ENCODE measurements at regions not wholly inside any gene's neighbourhood (a gene's known extent, or its start where the extent isn't known, plus 50 kb on each side); places are given as distances from the start of the nearest gene placed in this dataset.

DNA sequence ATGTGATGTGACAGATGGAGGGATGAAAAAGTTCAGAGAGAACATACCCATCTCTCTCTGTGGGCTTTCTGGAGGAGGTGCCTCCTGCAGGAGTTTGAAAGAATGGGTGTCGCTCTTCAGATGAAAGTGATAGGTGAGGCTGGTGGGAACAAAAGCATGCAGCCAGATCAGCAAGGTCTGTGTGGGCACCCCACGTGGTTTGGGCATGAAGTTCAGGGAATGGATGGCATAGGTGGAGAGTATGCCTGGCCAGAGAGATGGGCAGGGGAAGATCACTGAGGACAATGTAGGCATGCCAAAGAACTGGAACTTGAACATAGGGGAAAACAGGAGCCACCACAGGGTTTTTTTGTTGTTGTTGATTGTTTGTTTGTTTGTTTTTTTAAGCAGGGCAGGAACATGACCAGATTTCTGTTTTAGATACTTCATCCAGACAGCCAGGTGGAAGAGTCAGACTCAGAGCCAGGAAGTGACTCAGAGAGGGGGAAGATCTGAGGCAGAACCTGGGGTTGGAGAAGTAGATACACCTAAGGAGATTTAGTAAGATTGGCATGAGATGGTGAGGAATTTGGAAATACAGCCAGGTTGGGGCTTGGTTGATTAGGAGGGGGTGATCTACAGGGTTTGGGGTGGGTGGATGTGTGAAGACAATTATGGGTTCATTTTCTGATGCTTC is 64.8 kb upstream of the CLSTN2 start:
- Histone ChIP-seq H3K27ac (ENCODE audit: low read depth, low read length) (no peak overlapping the region), H3K14ac (ENCODE audit: low read length) (no peak overlapping the region), H3K4me3 (ENCODE audit: low read depth, low read length) (no peak overlapping the region), H3K18ac (ENCODE audit: low read length) (no peak overlapping the region), H3K23ac (ENCODE audit: low read length) (no peak overlapping the region), H3K79me2 (ENCODE audit: control insufficient read depth, insufficient read depth, low read length, poor library complexity) (no peaks in the 10 kb centered on the region), H3K36me3 (ENCODE audit: control insufficient read depth in 1 of 2, insufficient read depth in 2 of 2, low read length in 2 of 2) (no peaks in the 10 kb centered on the region), H2BK12ac (ENCODE audit: low read length) (peak overlapping the region; percentile 85), H3K27me3 (ENCODE audit: insufficient read depth, low read length) (no peaks in the 10 kb centered on the region), H2BK120ac (ENCODE audit: insufficient read depth, low read length, poor library complexity) (no peak overlapping the region), H3K9me3 (ENCODE audit: insufficient read depth, low read depth, low read length) (no peaks in the 10 kb centered on the region), H2AFZ (ENCODE audit: insufficient read depth, low read length, poor library complexity) (no peak overlapping the region), H3K9ac (ENCODE audit: low read length) (no peak overlapping the region), H2BK5ac (ENCODE audit: low read depth, low read length, poor library complexity) (no peak overlapping the region), H4K91ac (ENCODE audit: low read depth, low read length) (no peak overlapping the region), H2AK5ac (ENCODE audit: low read length) (no peak overlapping the region), H4K8ac (ENCODE audit: low read depth, low read length) (no peak overlapping the region), H4K12ac (ENCODE audit: low read depth, low read length) (no peak overlapping the region), H3K4me1 (ENCODE audit: control insufficient read depth in 1 of 2, insufficient read depth in 2 of 2, low read length in 2 of 2) (peaks cover 0 to 6% of the 10 kb centered on the region in 2 experiments), H3K4ac (ENCODE audit: low read depth, low read length) (no peak overlapping the region), H3K4me2 (ENCODE audit: low read length) (no peak overlapping the region), H3K79me1 (ENCODE audit: low read length) (peaks cover 2% of the 10 kb centered on the region)
- no peak for DNase-seq
- no CpG with 5 or more reads among the region's 2 CpGs for WGBS (ENCODE audit: extremely low coverage, insufficient coverage, insufficient read length)

DNA sequence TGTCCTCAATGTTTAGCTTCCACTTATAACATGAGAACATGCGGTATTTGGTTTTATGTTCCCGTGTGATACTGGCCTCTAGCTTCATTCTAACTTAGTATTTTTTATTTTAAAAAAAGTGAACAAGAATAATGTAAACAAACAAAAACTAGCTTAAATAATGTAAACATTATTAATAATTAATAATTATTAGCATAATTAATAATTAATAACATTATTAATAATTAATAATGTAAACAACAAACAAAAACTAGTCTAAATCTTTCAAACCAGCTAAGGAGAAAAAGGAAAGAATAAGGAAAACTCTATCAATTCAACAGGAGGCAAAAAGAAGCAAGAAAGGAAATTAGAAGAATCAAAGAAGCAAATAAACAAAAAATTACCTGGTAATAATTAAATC is 66.2 kb upstream of the CLSTN2 start:
- Histone ChIP-seq H2BK12ac (ENCODE audit: low read length) (no peak overlapping the region), H4K8ac (ENCODE audit: low read depth, low read length) (no peak overlapping the region), H3K9me3 (ENCODE audit: insufficient read depth, low read depth, low read length) (no peaks in the 10 kb centered on the region), H3K9ac (ENCODE audit: low read length) (no peak overlapping the region), H3K27ac (ENCODE audit: low read depth, low read length) (no peak overlapping the region), H3K23ac (ENCODE audit: low read length) (no peak overlapping the region), H2BK5ac (ENCODE audit: low read depth, low read length, poor library complexity) (no peak overlapping the region), H3K79me1 (ENCODE audit: low read length) (peaks cover 2% of the 10 kb centered on the region), H3K27me3 (ENCODE audit: insufficient read depth, low read length) (no peaks in the 10 kb centered on the region), H2AFZ (ENCODE audit: insufficient read depth, low read length, poor library complexity) (no peak overlapping the region), H3K4me1 (ENCODE audit: control insufficient read depth in 1 of 2, insufficient read depth in 2 of 2, low read length in 2 of 2) (peaks cover 0 to 6% of the 10 kb centered on the region in 2 experiments), H4K91ac (ENCODE audit: low read depth, low read length) (no peak overlapping the region), H3K14ac (ENCODE audit: low read length) (no peak overlapping the region), H3K4ac (ENCODE audit: low read depth, low read length) (no peak overlapping the region), H3K18ac (ENCODE audit: low read length) (no peak overlapping the region), H3K79me2 (ENCODE audit: control insufficient read depth, insufficient read depth, low read length, poor library complexity) (no peaks in the 10 kb centered on the region), H4K12ac (ENCODE audit: low read depth, low read length) (no peak overlapping the region), H2AK5ac (ENCODE audit: low read length) (no peak overlapping the region), H3K4me3 (ENCODE audit: low read depth, low read length) (no peak overlapping the region), H3K4me2 (ENCODE audit: low read length) (no peak overlapping the region), H3K36me3 (ENCODE audit: control insufficient read depth in 1 of 2, insufficient read depth in 2 of 2, low read length in 2 of 2) (no peaks in the 10 kb centered on the region), H2BK120ac (ENCODE audit: insufficient read depth, low read length, poor library complexity) (no peak overlapping the region)
- no peak for DNase-seq
- no CpG with 5 or more reads among the region's 2 CpGs for WGBS (ENCODE audit: extremely low coverage, insufficient coverage, insufficient read length)

GRCh38 chr3:139848660-139849059 is 86.3 kb upstream of the CLSTN2 start:
- no peak overlapping the region for H3K4me2 ChIP-seq (ENCODE audit: low read length)
- peak overlapping the region; percentile 11 for H2BK120ac ChIP-seq (ENCODE audit: insufficient read depth, low read length, poor library complexity)
- H3K23ac ChIP-seq (ENCODE audit: low read length): no peak overlapping the region
- no peaks in the 10 kb centered on the region for H3K79me2 ChIP-seq (ENCODE audit: control insufficient read depth, insufficient read depth, low read length, poor library complexity)
- no peak overlapping the region for H2AFZ ChIP-seq (ENCODE audit: insufficient read depth, low read length, poor library complexity)
- no peak overlapping the region for H3K14ac ChIP-seq (ENCODE audit: low read length)
- no peak overlapping the region for H2BK5ac ChIP-seq (ENCODE audit: low read depth, low read length, poor library complexity)
- no peak overlapping the region for H3K27ac ChIP-seq (ENCODE audit: low read depth, low read length)
- H4K8ac ChIP-seq (ENCODE audit: low read depth, low read length): no peak overlapping the region
- no peak for DNase-seq
- H3K36me3 ChIP-seq (ENCODE audit: control insufficient read depth in 1 of 2, insufficient read depth in 2 of 2, low read length in 2 of 2): no peaks in the 10 kb centered on the region
- H3K79me1 ChIP-seq (ENCODE audit: low read length): peaks cover 3% of the 10 kb centered on the region
- no peak overlapping the region for H3K4me3 ChIP-seq (ENCODE audit: low read depth, low read length)
- no peak overlapping the region for H3K9ac ChIP-seq (ENCODE audit: low read length)
- no CpG with 5 or more reads among the region's 3 CpGs for WGBS (ENCODE audit: extremely low coverage, insufficient coverage, insufficient read length)
- no peaks in the 10 kb centered on the region for H3K9me3 ChIP-seq (ENCODE audit: insufficient read depth, low read depth, low read length)
- no peak overlapping the region for H2AK5ac ChIP-seq (ENCODE audit: low read length)
- no peak overlapping the region for H2BK12ac ChIP-seq (ENCODE audit: low read length)
- H3K18ac ChIP-seq (ENCODE audit: low read length): peak overlapping the region; percentile 29
- H3K4me1 ChIP-seq (ENCODE audit: control insufficient read depth in 1 of 2, insufficient read depth in 2 of 2, low read length in 2 of 2): no peaks in the 10 kb centered on the region
- no peaks in the 10 kb centered on the region for H3K27me3 ChIP-seq (ENCODE audit: insufficient read depth, low read length)
- no peak overlapping the region for H3K4ac ChIP-seq (ENCODE audit: low read depth, low read length)
- H4K91ac ChIP-seq (ENCODE audit: low read depth, low read length): peak overlapping the region; percentile 5
- no peak overlapping the region for H4K12ac ChIP-seq (ENCODE audit: low read depth, low read length)

GRCh38 chr3:139846729-139847128 is 88.3 kb upstream of the CLSTN2 start:
- H2BK120ac ChIP-seq (ENCODE audit: insufficient read depth, low read length, poor library complexity): no peak overlapping the region
- H4K91ac ChIP-seq (ENCODE audit: low read depth, low read length): no peak overlapping the region
- H3K27me3 ChIP-seq (ENCODE audit: insufficient read depth, low read length): no peaks in the 10 kb centered on the region
- H4K12ac ChIP-seq (ENCODE audit: low read depth, low read length): no peak overlapping the region
- H2AK5ac ChIP-seq (ENCODE audit: low read length): no peak overlapping the region
- H3K79me1 ChIP-seq (ENCODE audit: low read length): peaks cover 3% of the 10 kb centered on the region
- H3K9ac ChIP-seq (ENCODE audit: low read length): no peak overlapping the region
- no peak overlapping the region for H3K27ac ChIP-seq (ENCODE audit: low read depth, low read length)
- no peaks in the 10 kb centered on the region for H3K9me3 ChIP-seq (ENCODE audit: insufficient read depth, low read depth, low read length)
- no peaks in the 10 kb centered on the region for H3K79me2 ChIP-seq (ENCODE audit: control insufficient read depth, insufficient read depth, low read length, poor library complexity)
- no peak overlapping the region for H3K14ac ChIP-seq (ENCODE audit: low read length)
- no peak for DNase-seq
- no peak overlapping the region for H3K4me3 ChIP-seq (ENCODE audit: low read depth, low read length)
- H3K4ac ChIP-seq (ENCODE audit: low read depth, low read length): no peak overlapping the region
- H3K36me3 ChIP-seq (ENCODE audit: control insufficient read depth in 1 of 2, insufficient read depth in 2 of 2, low read length in 2 of 2): no peaks in the 10 kb centered on the region
- H3K18ac ChIP-seq (ENCODE audit: low read length): no peak overlapping the region
- no CpG with 5 or more reads among the region's 1 CpG for WGBS (ENCODE audit: extremely low coverage, insufficient coverage, insufficient read length)
- no peak overlapping the region for H4K8ac ChIP-seq (ENCODE audit: low read depth, low read length)
- no peak overlapping the region for H3K4me2 ChIP-seq (ENCODE audit: low read length)
- H3K23ac ChIP-seq (ENCODE audit: low read length): no peak overlapping the region
- H2BK5ac ChIP-seq (ENCODE audit: low read depth, low read length, poor library complexity): no peak overlapping the region
- H3K4me1 ChIP-seq (ENCODE audit: control insufficient read depth in 1 of 2, insufficient read depth in 2 of 2, low read length in 2 of 2): no peaks in the 10 kb centered on the region
- peak overlapping the region; percentile 30 for H2BK12ac ChIP-seq (ENCODE audit: low read length)
- H2AFZ ChIP-seq (ENCODE audit: insufficient read depth, low read length, poor library complexity): no peak overlapping the region
